WTC11 (cell line): ENCODE measurements at regions not wholly inside any gene's neighbourhood (a gene's known extent, or its start where the extent isn't known, plus 50 kb on each side); places are given as distances from the start of the nearest gene placed in this dataset.

Experiments
- ATAC-seq: fragments of 200-7000 bp; cut with Tn5 transposase; 2 replicates; pipeline ENCODE4 v1.10.0; 2021; ENCODE audit warnings: mild to moderate bottlenecking, moderate library complexity
- CTCF ChIA-PET: fragments of 300-600 bp; sonication (Branson Sonifier 250); formaldehyde crosslinking; loops from one replicate; lab custom pipeline; 2021; ENCODE audit warnings: antibody characterized with exemption; lab: Charles Lee
- POLR2A ChIA-PET: fragments of 350-600 bp; sonication (Branson Sonifier 250); formaldehyde crosslinking; loops from one replicate; lab custom pipeline; 2021; ENCODE audit warnings: antibody characterized with exemption; lab: Charles Lee
- DNase-seq: peaks from one replicate; pipeline ENCODE4 v3.0.0; 2021; ENCODE audit warnings: low spot score
- H3K27ac Mint-ChIP-seq: 2 replicates; pipeline ENCODE4 v1.8.0; 2021; ENCODE audit warnings: mixed read lengths
- H3K27me3 Mint-ChIP-seq: 2 replicates; pipeline ENCODE4 v1.8.0; 2021; ENCODE audit warnings: low read depth, mild to moderate bottlenecking, moderate library complexity, mixed read lengths
- H3K36me3 Mint-ChIP-seq: 2 replicates; pipeline ENCODE4 v1.8.0; 2021; ENCODE audit warnings: mixed read lengths
- H3K4me1 Mint-ChIP-seq: 2 replicates; pipeline ENCODE4 v1.8.0; 2022; ENCODE audit warnings: mixed read lengths
- H3K4me3 Mint-ChIP-seq: 2 replicates; pipeline ENCODE4 v1.8.0; 2021; ENCODE audit warnings: mild to moderate bottlenecking, moderate library complexity, mixed read lengths
- H3K9me3 Mint-ChIP-seq: 2 replicates; pipeline ENCODE4 v1.8.0; 2021; ENCODE audit warnings: mixed read lengths
- ATF2 ChIP-seq: sonication (generic); formaldehyde crosslinking; IDR thresholded peaks from 2 replicates; pipeline ENCODE4 v1.8.1; 2022; ENCODE audit warnings: low read depth, missing genetic modification reagents, borderline replicate concordance
- GTF2I ChIP-seq: fragments of 250-450 bp; sonication (Bioruptor Pico); conservative IDR thresholded peaks from 2 replicates; pipeline ENCODE4 v1.4.0; 2021; ENCODE audit warnings: mild to moderate bottlenecking
- HMGA2 ChIP-seq: fragments of 250-450 bp; sonication (Bioruptor Pico); IDR thresholded peaks from 2 replicates; pipeline ENCODE4 v1.4.0; 2021; ENCODE audit warnings: mild to moderate bottlenecking, moderate library complexity
- MLX ChIP-seq: sonication (generic); formaldehyde crosslinking; IDR thresholded peaks from 2 replicates; pipeline ENCODE4 v1.8.1; 2023; ENCODE audit warnings: mild to moderate bottlenecking, missing genetic modification reagents, moderate library complexity
- NFYB ChIP-seq: sonication (generic); formaldehyde crosslinking; conservative IDR thresholded peaks from 2 replicates; pipeline ENCODE4 v1.8.0; 2022; ENCODE audit warnings: low read depth, missing genetic modification reagents
- OVOL2 ChIP-seq: fragments of 250-450 bp; sonication (Bioruptor Pico); IDR thresholded peaks from 2 replicates; pipeline ENCODE4 v1.9.0; 2021; ENCODE audit warnings: mild to moderate bottlenecking, borderline replicate concordance
- STAT6 ChIP-seq: sonication (generic); formaldehyde crosslinking; conservative IDR thresholded peaks from 2 replicates; pipeline ENCODE4 v1.8.1; 2023; ENCODE audit warnings: mild to moderate bottlenecking, low read depth, missing genetic modification reagents, moderate library complexity
- ZNF121 ChIP-seq: sonication (generic); formaldehyde crosslinking; IDR thresholded peaks from 2 replicates; pipeline ENCODE4 v1.8.0; 2023; ENCODE audit warnings: missing genetic modification reagents
- ZNF425 ChIP-seq: fragments of 250-450 bp; sonication (Bioruptor Pico); conservative IDR thresholded peaks from 2 replicates; pipeline ENCODE4 v1.9.0; 2021; ENCODE audit warnings: mild to moderate bottlenecking
- ZSCAN18 ChIP-seq: fragments of 250-450 bp; sonication (Bioruptor Pico); IDR thresholded peaks from 2 replicates; pipeline ENCODE4 v2.1.2; 2022; ENCODE audit warnings: mild to moderate bottlenecking, moderate library complexity
- TF ChIP-seq, protein P1 (sequence below): fragments of 250-450 bp; sonication (Bioruptor Pico); IDR thresholded peaks from 2 replicates; pipeline ENCODE4 v1.9.0; 2021; ENCODE audit warnings: mild to moderate bottlenecking
- TF ChIP-seq, protein P2 (sequence below): sonication (generic); formaldehyde crosslinking; IDR thresholded peaks from 2 replicates; pipeline ENCODE4 v1.8.0; 2023; ENCODE audit warnings: missing genetic modification reagents

DNA sequence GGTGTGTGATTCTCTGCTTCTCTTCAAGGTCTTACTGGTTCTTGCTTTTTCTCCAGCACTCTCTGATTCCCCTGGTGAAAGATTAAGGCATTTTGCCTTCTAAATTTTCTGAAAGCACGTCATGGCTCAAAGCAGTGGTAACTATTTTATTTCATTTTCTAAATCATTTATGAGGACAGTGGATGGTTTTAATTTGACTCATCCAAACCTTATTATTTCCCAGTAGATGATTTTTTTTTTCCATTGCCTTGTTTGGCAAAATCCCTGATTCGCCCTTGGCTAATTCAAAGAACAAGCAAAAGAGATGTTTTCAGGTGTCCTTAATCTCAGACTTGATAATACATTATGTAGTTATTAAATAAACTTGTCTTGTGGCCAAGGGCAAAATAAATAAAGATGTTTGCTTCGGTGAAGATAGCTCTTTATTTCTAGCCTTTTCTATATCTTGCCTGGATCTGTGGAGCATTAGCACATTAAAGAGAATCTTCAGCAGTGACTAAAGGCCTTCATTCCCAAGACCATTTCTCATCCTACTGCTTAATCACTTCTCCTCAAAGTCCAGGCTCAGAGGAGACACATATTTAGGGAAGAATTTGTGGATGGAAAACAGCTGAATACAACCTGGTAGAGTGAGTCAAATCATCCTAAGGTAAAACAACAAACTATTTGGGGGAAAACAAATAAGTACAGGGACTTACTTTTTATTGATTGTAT is 359.8 kb downstream of the DUSP10 start (continued):
- TF ChIP-seq ZNF425 (CRISPR knock-in tag) (no peak), GTF2I (CRISPR knock-in tag) (no peak)
- TF ChIP-seq, protein P1, sequence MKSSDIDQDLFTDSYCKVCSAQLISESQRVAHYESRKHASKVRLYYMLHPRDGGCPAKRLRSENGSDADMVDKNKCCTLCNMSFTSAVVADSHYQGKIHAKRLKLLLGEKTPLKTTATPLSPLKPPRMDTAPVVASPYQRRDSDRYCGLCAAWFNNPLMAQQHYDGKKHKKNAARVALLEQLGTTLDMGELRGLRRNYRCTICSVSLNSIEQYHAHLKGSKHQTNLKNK (CRISPR knock-in tag) = no peak

DNA sequence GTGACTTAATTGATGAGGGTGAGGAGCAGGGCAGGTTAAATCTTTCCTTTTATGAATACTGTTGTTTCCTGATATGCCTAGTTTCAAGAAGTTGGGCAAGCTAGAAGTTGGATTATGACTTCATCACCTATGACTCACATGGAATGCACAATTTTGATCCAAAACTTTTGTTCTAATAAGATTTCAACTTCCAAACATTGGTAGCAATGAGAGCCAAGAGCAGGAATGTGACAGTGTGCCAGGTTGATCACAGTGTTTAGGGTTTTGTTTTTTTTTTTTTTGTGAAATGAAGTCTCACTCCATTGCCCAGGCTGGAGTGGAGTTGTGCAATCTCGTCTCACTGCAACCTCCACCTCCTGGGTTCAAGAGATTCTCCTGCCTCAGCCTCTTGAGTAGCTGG is 349.4 kb downstream of the DUSP10 start:
- Mint-ChIP-seq H3K27me3 (no peaks in the 10 kb centered on the region; the same call in 1 of the 2 replicates), H3K9me3 (peaks cover 42% of the 10 kb centered on the region)
- TF ChIP-seq MLX (CRISPR knock-in tag) (no peak), STAT6 (CRISPR knock-in tag) (no peak)
- TF ChIP-seq, all 79 proteins: peak for 0
- no peak for DNase-seq
- H3K27ac Mint-ChIP-seq = no peak overlapping the region
- POLR2A ChIA-PET = no interaction called here
- CTCF ChIA-PET = no interaction called here
- peaks cover 21% of the 10 kb centered on the region for H3K36me3 Mint-ChIP-seq
- ATAC-seq = no peak
- H3K4me3 Mint-ChIP-seq = no peak overlapping the region
- peaks cover 7% of the 10 kb centered on the region for H3K4me1 Mint-ChIP-seq

- Mint-ChIP-seq H3K27me3 (no peaks in the 10 kb centered on the region; the same call in 1 of the 2 replicates), H3K27ac (no peak overlapping the region), H3K4me1 (peaks cover 7% of the 10 kb centered on the region), H3K9me3 (peaks cover 37% of the 10 kb centered on the region), H3K36me3 (peaks cover 5% of the 10 kb centered on the region), H3K4me3 (no peak overlapping the region)
- POLR2A ChIA-PET = no interaction called here
- no peak for DNase-seq
- no peak for ATAC-seq
- no peak for TF ChIP-seq OVOL2 (CRISPR knock-in tag)
- no peak for TF ChIP-seq HMGA2
- TF ChIP-seq ZNF121 (CRISPR knock-in tag) = no peak
- TF ChIP-seq, protein P2, sequence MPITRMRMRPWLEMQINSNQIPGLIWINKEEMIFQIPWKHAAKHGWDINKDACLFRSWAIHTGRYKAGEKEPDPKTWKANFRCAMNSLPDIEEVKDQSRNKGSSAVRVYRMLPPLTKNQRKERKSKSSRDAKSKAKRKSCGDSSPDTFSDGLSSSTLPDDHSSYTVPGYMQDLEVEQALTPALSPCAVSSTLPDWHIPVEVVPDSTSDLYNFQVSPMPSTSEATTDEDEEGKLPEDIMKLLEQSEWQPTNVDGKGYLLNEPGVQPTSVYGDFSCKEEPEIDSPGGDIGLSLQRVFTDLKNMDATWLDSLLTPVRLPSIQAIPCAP (CRISPR knock-in tag) = no peak
- TF ChIP-seq ZSCAN18 (CRISPR knock-in tag) = no peak
- TF ChIP-seq ATF2 (CRISPR knock-in tag) = no peak
- TF ChIP-seq NFYB (CRISPR knock-in tag) = no peak
- CTCF ChIA-PET = interaction anchor here (1.0 kb wide), 1 partner anchor 41 kb away, joined by 3 read pairs; no protein-coding TSS in a partner anchor
These were observed 347.8 kb downstream of the DUSP10 start for GRCh38 chr1:221394011-221394544.
